Transverse colon (tissue), 4 donors: ENCODE measurements at regions not wholly inside any gene's neighbourhood (a gene's known extent, or its start where the extent isn't known, plus 50 kb on each side); places are given as distances from the start of the nearest gene placed in this dataset.

Experiments
- DNase-seq: peaks from one replicate; pipeline ENCODE4 v3.0.0-alpha.2; 2019
- H3K27ac ChIP-seq, 4 donors: fragments of 200-600 bp; sonication (generic); 2 replicates each; pipeline ENCODE4 v1.5.1; 2016 to 2018; ENCODE audit warnings: inconsistent platforms in 4 of 4
- H3K27me3 ChIP-seq: fragments of 200-600 bp; sonication (generic); 2 replicates; pipeline ENCODE4 v1.5.1; 2017; ENCODE audit warnings: inconsistent platforms
- H3K36me3 ChIP-seq, 4 donors: fragments of 200-600 bp; sonication (generic); 2 replicates each; pipeline ENCODE4 v1.5.1; 2017 to 2019; ENCODE audit warnings: inconsistent platforms in 4 of 4
- H3K4me1 ChIP-seq, 4 donors: fragments of 200-600 bp; sonication (generic); 2 replicates each; pipeline ENCODE4 v1.5.1; 2017 to 2020; ENCODE audit warnings: inconsistent platforms in 4 of 4
- H3K4me3 ChIP-seq, 4 donors: fragments of 200-600 bp; sonication (generic); 1 replicate in 1 of 4; 2 replicates in 3 of 4; pipeline versions ENCODE4 v1.5.1 to v1.6.1; 2017 to 2019; ENCODE audit warnings: inconsistent platforms in 4 of 4
- H3K9me3 ChIP-seq, 2 donors: fragments of 200-600 bp; sonication (generic); 2 replicates each; pipeline ENCODE4 v1.5.1; 2017 to 2019; ENCODE audit warnings: inconsistent platforms in 2 of 2
- EP300 ChIP-seq: sonication (generic); formaldehyde crosslinking; IDR thresholded peaks from one replicate; pipeline ENCODE4 v1.6.1; 2017; ENCODE audit warnings: antibody characterized with exemption, low read depth
- POLR2A ChIP-seq: fragments of 450-650 bp; IDR thresholded peaks from one replicate; pipeline ENCODE4 v1.6.1; 2016; ENCODE audit warnings: antibody characterized with exemption, mild to moderate bottlenecking, moderate library complexity
- POLR2AphosphoS5 ChIP-seq, 3 donors: sonication (generic); formaldehyde crosslinking; IDR thresholded peaks; one replicate each; pipeline ENCODE4 v1.6.1; 2016; ENCODE audit warnings: antibody characterized with exemption in 3 of 3
- WGBS, 2 donors: methylation state at CpG; one replicate each; pipeline ENCODE4 v1.1.5; 2018; ENCODE audit warnings: low coverage in 1 of 2; 5-methylcytosine and 5-hydroxymethylcytosine counted together
- in situ Hi-C, 4 donors: fragments of 200-750 bp; cut with MboI; loops; one replicate each; pipeline versions ENCODE4 v1.15.0 to v1.15.1; 2017; ENCODE audit warnings: low sequenced_read_pairs in 3 of 4, low pct_ligation_motif_present in 1 of 4, low pct_unique_long_range_greater_than_20kb in 1 of 4
- intact Hi-C: fragments of 100-400 bp; cut with DNase I; formaldehyde crosslinking; loops from one replicate; pipeline ENCODE4 v1.15.1; 2023; ENCODE audit warnings: low total_unique reads
- TF ChIP-seq, protein P1 (sequence below), 5 experiments: fragments of 200-600 bp in 3 of 5; fragments of 450-650 bp in 2 of 5; sonication (generic) in 3 of 5; IDR thresholded peaks; 1 replicate in 2 of 5; 2 replicates in 3 of 5; pipeline ENCODE4 v1.5.1; 2016 to 2017; ENCODE audit warnings: antibody characterized with exemption in 5 of 5, inconsistent platforms in 3 of 5, mild to moderate bottlenecking in 2 of 5, moderate library complexity in 1 of 5

- 74% methylated on average over 2 of the region's 2 CpGs; no CpG with 5 or more reads in 1 of the 2 donors for WGBS, 2 donors
- intact Hi-C loops: no loop called here
- TF ChIP-seq POLR2AphosphoS5 (IDR thresholded peaks at IDR 0.05) (no peak), POLR2A (no peak)
- TF ChIP-seq, protein P1, sequence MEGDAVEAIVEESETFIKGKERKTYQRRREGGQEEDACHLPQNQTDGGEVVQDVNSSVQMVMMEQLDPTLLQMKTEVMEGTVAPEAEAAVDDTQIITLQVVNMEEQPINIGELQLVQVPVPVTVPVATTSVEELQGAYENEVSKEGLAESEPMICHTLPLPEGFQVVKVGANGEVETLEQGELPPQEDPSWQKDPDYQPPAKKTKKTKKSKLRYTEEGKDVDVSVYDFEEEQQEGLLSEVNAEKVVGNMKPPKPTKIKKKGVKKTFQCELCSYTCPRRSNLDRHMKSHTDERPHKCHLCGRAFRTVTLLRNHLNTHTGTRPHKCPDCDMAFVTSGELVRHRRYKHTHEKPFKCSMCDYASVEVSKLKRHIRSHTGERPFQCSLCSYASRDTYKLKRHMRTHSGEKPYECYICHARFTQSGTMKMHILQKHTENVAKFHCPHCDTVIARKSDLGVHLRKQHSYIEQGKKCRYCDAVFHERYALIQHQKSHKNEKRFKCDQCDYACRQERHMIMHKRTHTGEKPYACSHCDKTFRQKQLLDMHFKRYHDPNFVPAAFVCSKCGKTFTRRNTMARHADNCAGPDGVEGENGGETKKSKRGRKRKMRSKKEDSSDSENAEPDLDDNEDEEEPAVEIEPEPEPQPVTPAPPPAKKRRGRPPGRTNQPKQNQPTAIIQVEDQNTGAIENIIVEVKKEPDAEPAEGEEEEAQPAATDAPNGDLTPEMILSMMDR (IDR thresholded peaks at IDR 0.05): no peak
- Histone ChIP-seq H3K9me3 (no peaks in the 10 kb centered on the region), H3K4me3 (no peak overlapping the region), H3K36me3 (no peaks in the 10 kb centered on the region), H3K4me1 (no peaks in the 10 kb centered on the region), H3K27ac (no peak overlapping the region), H3K27me3 (no peaks in the 10 kb centered on the region)
- in situ Hi-C loops: no loop called here
- no peak for DNase-seq
Measured at GRCh38 chr18:51279367-51279984, 82.0 kb upstream of the MEX3C start.

DNA sequence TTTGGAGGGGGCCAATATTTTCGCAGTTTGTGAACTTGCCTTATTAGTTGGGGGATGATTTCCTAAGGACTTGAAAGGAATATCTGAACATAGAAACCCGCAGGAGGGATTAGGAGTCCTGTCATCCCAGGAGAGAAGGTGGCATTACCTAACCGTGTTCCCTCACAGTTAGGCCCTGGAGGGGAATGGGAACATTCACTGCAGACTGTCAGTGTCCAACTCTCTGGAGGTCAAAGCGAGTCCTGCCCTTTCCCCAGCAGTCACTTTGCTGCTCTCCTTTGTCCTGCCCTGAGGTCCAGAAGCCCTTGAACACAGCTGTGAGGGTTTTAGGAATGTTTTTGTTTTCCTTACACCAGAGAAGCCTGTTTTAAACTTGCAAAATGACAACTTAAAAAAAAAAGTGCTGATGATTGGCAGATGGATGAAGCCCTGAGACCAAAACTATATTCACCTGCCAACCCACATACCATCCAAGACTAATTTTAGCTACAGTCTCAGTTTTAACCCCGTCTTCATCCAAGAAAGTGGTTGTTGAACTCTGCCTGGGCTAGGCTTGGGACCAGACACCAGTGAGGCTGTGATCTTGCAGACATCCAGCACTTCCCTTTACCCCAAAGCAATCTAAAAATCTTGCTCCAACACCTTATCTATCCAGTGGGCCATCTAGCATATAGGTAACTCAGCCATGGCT is 90.5 kb upstream of the MEX3C start:
- intact Hi-C loops: no loop called here
- Histone ChIP-seq H3K9me3 (no peaks in the 10 kb centered on the region), H3K27ac (no peak overlapping the region), H3K4me3 (no peak overlapping the region), H3K4me1 (no peaks in the 10 kb centered on the region), H3K36me3 (no peaks in the 10 kb centered on the region), H3K27me3 (no peaks in the 10 kb centered on the region)
- in situ Hi-C loops: no loop called here
- DNase-seq: no peak
- 50 to 74% methylated on average over 1 to 5 of the region's 5 CpGs for WGBS, 2 donors
- TF ChIP-seq POLR2AphosphoS5 (IDR thresholded peaks at IDR 0.05) (no peak), POLR2A (no peak), EP300 (no peak)
- TF ChIP-seq, protein P1 (IDR thresholded peaks at IDR 0.05): no peak

DNA sequence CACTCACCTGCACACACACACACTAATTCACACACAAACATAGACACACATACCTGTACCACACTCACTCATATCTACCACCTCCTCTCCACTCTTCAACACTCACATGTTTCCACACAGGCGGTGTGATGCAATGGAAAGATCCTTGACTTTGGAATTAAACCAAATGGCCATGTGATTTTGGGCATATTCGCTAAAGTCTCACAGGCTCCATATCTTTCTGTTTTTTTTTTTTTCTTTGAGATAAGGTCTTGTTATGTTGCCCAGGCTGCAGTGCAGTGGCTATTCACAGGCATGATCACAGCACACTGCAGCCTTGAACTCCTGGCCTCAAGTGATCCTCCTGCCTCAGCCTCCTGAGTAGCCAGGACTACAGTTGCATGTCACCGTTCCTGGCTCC is 91.1 kb upstream of the MEX3C start:
- in situ Hi-C loops (no loop called here), intact Hi-C loops (no loop called here)
- Histone ChIP-seq H3K36me3 (no peaks in the 10 kb centered on the region), H3K9me3 (no peaks in the 10 kb centered on the region), H3K27me3 (no peaks in the 10 kb centered on the region), H3K4me3 (no peak overlapping the region), H3K27ac (no peak overlapping the region), H3K4me1 (no peaks in the 10 kb centered on the region)
- TF ChIP-seq EP300: no peak
- TF ChIP-seq, protein P1 (IDR thresholded peaks at IDR 0.05): no peak
- no peak for TF ChIP-seq POLR2A
- no peak for TF ChIP-seq POLR2AphosphoS5 (IDR thresholded peaks at IDR 0.05)
- no peak for DNase-seq
- WGBS, 2 donors: 76 to 77% methylated on average over 3 of the region's 3 CpGs

GRCh38 chr18:51290860-51291259 is 93.4 kb upstream of the MEX3C start:
- WGBS, 2 donors: 76% methylated on average over 2 of the region's 2 CpGs; no CpG with 5 or more reads in 1 of the 2 donors
- in situ Hi-C loops (no loop called here), intact Hi-C loops (no loop called here)

More at GRCh38 chr18:51290860-51291259, 93.4 kb upstream of the MEX3C start:
- H3K36me3 ChIP-seq: no peaks in the 10 kb centered on the region
- H3K27ac ChIP-seq: no peak overlapping the region
- no peaks in the 10 kb centered on the region for H3K9me3 ChIP-seq
- no peak for DNase-seq
- no peaks in the 10 kb centered on the region for H3K4me1 ChIP-seq
- TF ChIP-seq, protein P1 (IDR thresholded peaks at IDR 0.05): no peak
- H3K27me3 ChIP-seq: no peaks in the 10 kb centered on the region
- H3K4me3 ChIP-seq: no peak overlapping the region
